ENCODE measurements at regions not wholly inside any gene's neighbourhood (a gene's known extent, or its start where the extent isn't known, plus 50 kb on each side); places are given as distances from the start of the nearest gene placed in this dataset.

GRCh38 chr2:74779587-74780135 lies 54.3 kb upstream of the HK2 start:
- Histone ChIP-seq H4K20me1 (ENCODE audit: control insufficient read depth, extremely low read depth, insufficient read depth, low read length) (no peaks in the 10 kb centered on the region), H3K27me3 (ENCODE audit: control insufficient read depth, extremely low read depth, insufficient read depth, low read length) (no peaks in the 10 kb centered on the region), H3K9me3 (ENCODE audit: control insufficient read depth, low read depth, low read length) (no peaks in the 10 kb centered on the region), H3K4me1 (ENCODE audit: control insufficient read depth, extremely low read depth, insufficient read depth, low read length) (no peaks in the 10 kb centered on the region), H2AFZ (ENCODE audit: control insufficient read depth, low read length) (no peak overlapping the region), H3K79me2 (ENCODE audit: control insufficient read depth, insufficient read depth, low read length) (no peaks in the 10 kb centered on the region), H3K4me2 (ENCODE audit: control insufficient read depth, extremely low read depth, insufficient read depth, low read depth, low read length) (no peak overlapping the region), H3K9ac (ENCODE audit: control insufficient read depth, extremely low read depth, insufficient read depth, low read length) (no peak overlapping the region), H3K36me3 (ENCODE audit: control insufficient read depth in 2 of 2, extremely low read depth in 1 of 2, insufficient read depth in 2 of 2, low read length in 2 of 2) (no peaks in the 10 kb centered on the region), H3K9me1 (ENCODE audit: control insufficient read depth, extremely low read depth, insufficient read depth, low read length) (no peaks in the 10 kb centered on the region), H3K27ac (ENCODE audit: control insufficient read depth, insufficient read depth, low read length) (no peak overlapping the region), H3K4me3 (ENCODE audit: control insufficient read depth in 2 of 3, extremely low read depth in 1 of 3, insufficient read depth in 2 of 3, low read depth in 1 of 3, low read length in 3 of 3) (no peak overlapping the region)
- DNase-seq (ENCODE audit: low read depth, low spot score) (no peak), FAIRE-seq (no peak)
- dilution Hi-C loops (cut with MboI; ENCODE audit: extremely low pct_ligation_motif_present, low sequenced_read_pairs), result no loop called here
- TF ChIP-seq EZH2 (IDR thresholded peaks at IDR 0.05; ENCODE audit: low read length) (no peak), CTCF (optimal IDR thresholded peaks at IDR 0.05 in 1 of 3, IDR thresholded peaks at IDR 0.05 in 1 of 3, conservative IDR thresholded peaks at IDR 0.05 in 1 of 3; ENCODE audit: extremely low read depth in 1 of 3, insufficient read depth in 2 of 3, low read length in 3 of 3) (no peak)

Small RNA genes lying in the stretch of these regions (small RNA-seq; reads per million reads assigned to genes)
- gene AC007387.1 (ENCODE audit: insufficient read length in 3 of 3, low read depth in 3 of 3, low replicate concordance in 1 of 3), result 0 reads per million in 3 experiments
